Neural crest cell (in vitro differentiated cells): ENCODE measurements at regions not wholly inside any gene's neighbourhood (a gene's known extent, or its start where the extent isn't known, plus 50 kb on each side); places are given as distances from the start of the nearest gene placed in this dataset.

Experiments
- DNase-seq: peaks from one replicate; pipeline ENCODE4 v3.0.0; 2021; ENCODE audit warnings: low read depth, mixed read lengths, low spot score
- H3K27ac Mint-ChIP-seq: one replicate; pipeline ENCODE4 v1.8.0; 2021; ENCODE audit warnings: mild to moderate bottlenecking, mixed read lengths; ENCODE audit not compliant: unreplicated experiment
- H3K27me3 Mint-ChIP-seq: 2 replicates; pipeline ENCODE4 v1.8.0; 2021; ENCODE audit warnings: low read depth, mild to moderate bottlenecking, mixed read lengths
- H3K36me3 Mint-ChIP-seq: 2 replicates; pipeline ENCODE4 v1.8.0; 2021; ENCODE audit warnings: low read depth, mild to moderate bottlenecking, mixed read lengths
- H3K4me1 Mint-ChIP-seq: 2 replicates; pipeline ENCODE4 v1.8.0; 2021; ENCODE audit warnings: mixed read lengths
- H3K4me3 Mint-ChIP-seq: one replicate; pipeline ENCODE4 v1.8.0; 2021; ENCODE audit warnings: mild to moderate bottlenecking, mixed read lengths
- H3K9me3 Mint-ChIP-seq: 2 replicates; pipeline ENCODE4 v1.8.0; 2021; ENCODE audit warnings: mixed read lengths
- CTCF ChIP-seq: fragments of 200-600 bp; sonication (generic); conservative IDR thresholded peaks from 2 replicates; pipeline ENCODE4 v1.5.0; 2021; ENCODE audit warnings: antibody characterized with exemption, mild to moderate bottlenecking

GRCh38 chr5:159697530-159697929 lies 218.8 kb upstream of the ADRA1B start:
- H3K27ac Mint-ChIP-seq, result no peak overlapping the region
- H3K9me3 Mint-ChIP-seq, result peaks cover 8% of the 10 kb centered on the region
- H3K4me1 Mint-ChIP-seq, result no peaks in the 10 kb centered on the region
- peaks cover 6% of the 10 kb centered on the region for H3K27me3 Mint-ChIP-seq
- no peaks in the 10 kb centered on the region for H3K36me3 Mint-ChIP-seq
- H3K4me3 Mint-ChIP-seq, result no peak overlapping the region
- TF ChIP-seq CTCF, result no peak
- DNase-seq, result no peak

GRCh38 chr5:159698322-159698721 lies 218.0 kb upstream of the ADRA1B start:
- no peak for TF ChIP-seq CTCF

DNA sequence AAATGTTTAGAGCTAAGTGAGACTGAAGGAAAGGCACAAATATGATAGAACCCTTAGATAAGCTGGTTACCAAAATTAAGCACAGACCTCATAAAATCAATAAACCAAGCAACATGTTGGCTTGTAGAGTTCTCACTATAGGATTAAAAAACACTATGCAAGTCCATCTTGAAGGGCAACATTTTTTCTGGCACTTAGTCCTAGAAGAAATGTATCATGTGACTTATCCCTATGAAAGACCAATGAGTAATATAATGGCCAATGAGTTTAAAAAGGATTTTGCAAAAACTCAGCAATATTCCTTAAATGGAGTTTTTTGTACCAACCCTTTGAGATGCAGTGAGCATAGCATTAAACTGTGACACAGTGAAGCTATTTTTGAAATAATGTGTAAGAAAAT lies 216.3 kb upstream of the ADRA1B start:
- TF ChIP-seq CTCF, result no peak
- Mint-ChIP-seq H3K27ac (no peak overlapping the region), H3K4me1 (no peaks in the 10 kb centered on the region), H3K27me3 (peaks cover 2% of the 10 kb centered on the region), H3K4me3 (no peak overlapping the region), H3K36me3 (no peaks in the 10 kb centered on the region), H3K9me3 (no peaks in the 10 kb centered on the region)
- DNase-seq, result no peak

More at GRCh38 chr5:159698322-159698721, 218.0 kb upstream of the ADRA1B start:
- H3K4me3 Mint-ChIP-seq, result no peak overlapping the region
- no peak overlapping the region for H3K27ac Mint-ChIP-seq
- no peaks in the 10 kb centered on the region for H3K36me3 Mint-ChIP-seq
- DNase-seq, result no peak
- peaks cover 6% of the 10 kb centered on the region for H3K9me3 Mint-ChIP-seq
- H3K4me1 Mint-ChIP-seq, result no peaks in the 10 kb centered on the region
- H3K27me3 Mint-ChIP-seq, result peaks cover 6% of the 10 kb centered on the region

DNA sequence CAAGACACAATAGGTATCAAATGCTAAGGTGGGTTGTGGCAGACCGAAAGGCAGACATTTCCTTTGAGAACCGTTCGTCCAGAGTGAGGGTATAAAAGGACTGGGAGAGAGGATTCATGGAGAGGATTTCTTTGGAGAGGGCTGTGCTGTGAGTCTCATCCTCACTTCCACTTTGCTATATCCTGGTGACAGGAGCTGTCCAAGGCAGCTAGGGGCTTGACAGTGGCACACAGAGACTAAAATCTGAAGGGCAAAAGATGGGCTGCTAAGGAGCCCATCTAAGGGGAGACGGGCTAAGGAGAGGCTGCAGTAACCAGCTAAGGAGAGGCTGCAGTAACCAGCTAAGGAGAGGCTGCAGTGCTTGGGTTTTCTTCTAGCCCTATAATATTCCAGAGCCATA lies 214.0 kb upstream of the ADRA1B start:
- DNase-seq, result no peak
- H3K36me3 Mint-ChIP-seq, result no peaks in the 10 kb centered on the region
- H3K27ac Mint-ChIP-seq, result no peak overlapping the region
- no peaks in the 10 kb centered on the region for H3K27me3 Mint-ChIP-seq
- H3K4me1 Mint-ChIP-seq, result no peaks in the 10 kb centered on the region
- H3K9me3 Mint-ChIP-seq, result peaks cover 2% of the 10 kb centered on the region
- H3K4me3 Mint-ChIP-seq, result no peak overlapping the region
- no peak for TF ChIP-seq CTCF

DNA sequence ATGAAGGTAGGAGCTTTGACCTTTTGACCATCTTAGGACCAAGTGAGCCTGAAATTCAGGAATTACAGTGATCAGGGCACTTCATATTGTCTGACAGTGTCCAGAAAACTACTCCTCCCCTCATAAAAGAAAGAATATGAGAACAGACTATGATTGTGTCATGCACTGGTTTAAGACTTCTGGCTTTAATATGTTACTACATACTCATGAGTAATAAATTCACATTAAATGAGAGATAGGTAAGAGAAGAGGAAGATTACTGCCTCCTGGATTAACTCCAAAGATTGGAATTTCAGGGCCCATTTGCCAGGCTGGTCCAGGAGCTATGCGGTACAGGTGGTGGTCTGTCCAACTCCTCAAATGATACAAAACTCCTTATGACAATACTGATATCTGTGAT lies 213.5 kb upstream of the ADRA1B start:
- Mint-ChIP-seq H3K36me3 (no peaks in the 10 kb centered on the region), H3K4me1 (no peaks in the 10 kb centered on the region), H3K9me3 (peaks cover 2% of the 10 kb centered on the region), H3K27me3 (no peaks in the 10 kb centered on the region), H3K27ac (no peak overlapping the region), H3K4me3 (no peak overlapping the region)
- TF ChIP-seq CTCF, result no peak
- no peak for DNase-seq

DNA sequence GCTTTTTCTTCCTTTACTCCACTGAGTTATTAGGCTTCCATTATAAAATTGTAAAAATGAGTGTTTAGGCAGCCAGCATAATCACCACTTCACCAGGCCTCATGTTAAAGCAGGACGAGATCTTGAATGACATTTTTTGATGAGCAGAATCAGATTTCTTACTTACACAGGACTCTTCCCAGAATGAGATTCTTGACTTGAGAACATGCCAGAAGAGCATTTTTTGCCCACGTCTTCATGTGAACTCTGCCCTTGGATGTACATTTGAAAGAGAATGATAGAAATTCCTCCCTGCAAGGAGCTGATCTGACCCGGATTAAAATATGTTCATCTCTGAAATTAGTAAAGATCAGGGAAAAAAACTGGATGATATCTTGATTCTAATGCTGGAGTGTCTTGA lies 212.1 kb upstream of the ADRA1B start:
- no peaks in the 10 kb centered on the region for H3K27me3 Mint-ChIP-seq
- H3K4me1 Mint-ChIP-seq, result no peaks in the 10 kb centered on the region
- DNase-seq, result no peak
- TF ChIP-seq CTCF, result no peak
- no peak overlapping the region for H3K4me3 Mint-ChIP-seq
- H3K9me3 Mint-ChIP-seq, result peaks cover 2% of the 10 kb centered on the region
- H3K36me3 Mint-ChIP-seq, result no peaks in the 10 kb centered on the region
- no peak overlapping the region for H3K27ac Mint-ChIP-seq
